K562 (cell line): ENCODE measurements at regions not wholly inside any gene's neighbourhood (a gene's known extent, or its start where the extent isn't known, plus 50 kb on each side); places are given as distances from the start of the nearest gene placed in this dataset.
A peak's percentile ranks its signal among the peaks of the same experiment; 100 is the strongest.

Experiments
- DDX20 ChIP-seq: fragments of 450-650 bp; IDR thresholded peaks from 2 replicates; pipeline ENCODE4 v1.6.1; 2016; ENCODE audit warnings: missing genetic modification characterization, low read depth, mild to moderate bottlenecking, missing compliant biosample characterization, moderate library complexity
- GATAD2B ChIP-seq: fragments of 450-650 bp; IDR thresholded peaks from 2 replicates; pipeline ENCODE4 v1.6.1; 2017; ENCODE audit warnings: mild to moderate bottlenecking, borderline replicate concordance
- KLF1 ChIP-seq: fragments of 450-650 bp; IDR thresholded peaks from 2 replicates; pipeline ENCODE4 v1.6.1; 2016; ENCODE audit warnings: missing genetic modification characterization, missing compliant biosample characterization
- PHF8 ChIP-seq: fragments of 200-600 bp; sonication (generic); IDR thresholded peaks from 2 replicates; pipeline ENCODE4 v1.6.1; 2012; ENCODE audit warnings: mixed run types, mild to moderate bottlenecking, inconsistent platforms, low read length, moderate library complexity, borderline replicate concordance
- SUPT5H ChIP-seq: fragments of 450-650 bp; IDR thresholded peaks from 2 replicates; pipeline ENCODE4 v1.6.1; 2016
- TEAD4 ChIP-seq, 2 experiments: sonication (generic) in 1 of 2; formaldehyde crosslinking in 1 of 2; IDR thresholded peaks; 2 replicates each; pipeline versions ENCODE4 v1.6.1 to v1.8.0; 2012 to 2022; ENCODE audit warnings: borderline replicate concordance in 1 of 2, inconsistent platforms in 1 of 2, low read length in 1 of 2, mild to moderate bottlenecking in 1 of 2, missing genetic modification reagents in 1 of 2
- TOE1 ChIP-seq, 2 experiments: fragments of 450-650 bp in 1 of 2; sonication (generic) in 1 of 2; formaldehyde crosslinking in 1 of 2; IDR thresholded peaks; 2 replicates each; pipeline versions ENCODE4 v1.7.1 to v1.8.0; 2016 to 2022; ENCODE audit warnings: borderline replicate concordance in 2 of 2, mild to moderate bottlenecking in 2 of 2, antibody characterized with exemption in 1 of 2, inconsistent platforms in 1 of 2, low read depth in 1 of 2, missing genetic modification reagents in 1 of 2, moderate library complexity in 1 of 2
- ZNF217 ChIP-seq: sonication (generic); formaldehyde crosslinking; IDR thresholded peaks from 2 replicates; pipeline ENCODE4 v1.8.0; 2022; ENCODE audit warnings: mild to moderate bottlenecking, missing genetic modification reagents
- ZNF780A ChIP-seq: fragments of 250-450 bp; sonication (Bioruptor Pico); IDR thresholded peaks from 2 replicates; pipeline ENCODE4 v1.5.0; 2021; ENCODE audit warnings: mild to moderate bottlenecking
- TF ChIP-seq, protein P1 (sequence below): fragments of 450-650 bp; conservative IDR thresholded peaks from 2 replicates; pipeline ENCODE4 v1.6.1; 2016; ENCODE audit warnings: missing genetic modification characterization, low read depth, mild to moderate bottlenecking, control low read depth, missing compliant biosample characterization
- TF ChIP-seq, protein P2 (sequence below), 3 experiments: IDR thresholded peaks in 2 of 3; conservative IDR thresholded peaks in 1 of 3; 2 replicates each; pipeline ENCODE4 v1.5.1; 2011 to 2012; ENCODE audit warnings: low read length in 3 of 3, mild to moderate bottlenecking in 3 of 3, control low read depth in 2 of 3, improper control_type of control experiment in 1 of 3, inconsistent platforms in 1 of 3, low read depth in 1 of 3, mixed read lengths in 1 of 3, moderate library complexity in 1 of 3; ENCODE audit not compliant: insufficient read depth in 2 of 3
- TF ChIP-seq, protein P3 (sequence below): fragments of 450-650 bp; formaldehyde crosslinking; IDR thresholded peaks from 2 replicates; pipeline ENCODE4 v1.4.0; 2020; ENCODE audit warnings: mild to moderate bottlenecking
- TF ChIP-seq, protein P4 (sequence below): sonication (generic); formaldehyde crosslinking; IDR thresholded peaks from 2 replicates; pipeline ENCODE4 v1.8.0; 2022; ENCODE audit warnings: missing genetic modification reagents, mild to moderate bottlenecking, borderline replicate concordance
- TF ChIP-seq, protein P5 (sequence below), 2 experiments: fragments of 250-450 bp in 1 of 2; fragments of 450-650 bp in 1 of 2; sonication (Bioruptor Pico) in 1 of 2; IDR thresholded peaks; 2 replicates each; pipeline versions ENCODE4 v1.6.1 to v1.8.0; 2016 to 2021; ENCODE audit warnings: mild to moderate bottlenecking in 2 of 2, moderate library complexity in 2 of 2, missing compliant biosample characterization in 1 of 2, missing genetic modification characterization in 1 of 2
- TF ChIP-seq, protein P6 (sequence below): fragments of 250-450 bp; sonication (Bioruptor Pico); IDR thresholded peaks from 2 replicates; pipeline ENCODE4 v1.9.0; 2021; ENCODE audit warnings: mild to moderate bottlenecking, inconsistent platforms

DNA sequence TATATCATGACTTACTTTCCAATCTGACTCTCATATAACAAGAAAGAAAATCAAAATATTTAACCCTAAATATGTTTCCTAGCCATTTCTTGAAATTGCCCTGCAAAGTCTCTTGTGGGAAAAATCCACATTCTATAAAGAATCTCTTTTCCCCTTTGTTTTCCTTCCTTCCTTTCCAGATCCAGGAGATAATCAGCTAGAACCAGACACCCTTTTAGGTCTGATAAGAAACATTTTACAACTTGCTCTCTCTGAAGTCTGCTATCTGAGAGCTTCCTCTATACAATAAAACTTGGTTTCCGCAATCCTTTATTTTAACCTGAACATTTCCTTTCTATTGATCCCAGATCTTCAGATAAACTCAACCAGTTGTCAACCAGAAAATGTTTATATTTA is 100.5 kb upstream of the RNU6-1 start (continued):
- TF ChIP-seq, protein P1, sequence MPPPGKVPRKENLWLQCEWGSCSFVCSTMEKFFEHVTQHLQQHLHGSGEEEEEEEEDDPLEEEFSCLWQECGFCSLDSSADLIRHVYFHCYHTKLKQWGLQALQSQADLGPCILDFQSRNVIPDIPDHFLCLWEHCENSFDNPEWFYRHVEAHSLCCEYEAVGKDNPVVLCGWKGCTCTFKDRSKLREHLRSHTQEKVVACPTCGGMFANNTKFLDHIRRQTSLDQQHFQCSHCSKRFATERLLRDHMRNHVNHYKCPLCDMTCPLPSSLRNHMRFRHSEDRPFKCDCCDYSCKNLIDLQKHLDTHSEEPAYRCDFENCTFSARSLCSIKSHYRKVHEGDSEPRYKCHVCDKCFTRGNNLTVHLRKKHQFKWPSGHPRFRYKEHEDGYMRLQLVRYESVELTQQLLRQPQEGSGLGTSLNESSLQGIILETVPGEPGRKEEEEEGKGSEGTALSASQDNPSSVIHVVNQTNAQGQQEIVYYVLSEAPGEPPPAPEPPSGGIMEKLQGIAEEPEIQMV (tag) = no peak
- 0 out of 2 replicates have a peak, but pooled peaks have one; percentile 14 for TF ChIP-seq GATAD2B
- TF ChIP-seq TOE1 (IDR thresholded peaks at IDR 0.05; ENCODE audit: borderline replicate concordance) = no peak
- TF ChIP-seq TOE1 (CRISPR knock-in tag; IDR thresholded peaks at IDR 0.05; ENCODE audit: borderline replicate concordance, low read depth) = no peak
- no peak for TF ChIP-seq SUPT5H
- TF ChIP-seq KLF1 = no peak
- TF ChIP-seq, protein P2, sequence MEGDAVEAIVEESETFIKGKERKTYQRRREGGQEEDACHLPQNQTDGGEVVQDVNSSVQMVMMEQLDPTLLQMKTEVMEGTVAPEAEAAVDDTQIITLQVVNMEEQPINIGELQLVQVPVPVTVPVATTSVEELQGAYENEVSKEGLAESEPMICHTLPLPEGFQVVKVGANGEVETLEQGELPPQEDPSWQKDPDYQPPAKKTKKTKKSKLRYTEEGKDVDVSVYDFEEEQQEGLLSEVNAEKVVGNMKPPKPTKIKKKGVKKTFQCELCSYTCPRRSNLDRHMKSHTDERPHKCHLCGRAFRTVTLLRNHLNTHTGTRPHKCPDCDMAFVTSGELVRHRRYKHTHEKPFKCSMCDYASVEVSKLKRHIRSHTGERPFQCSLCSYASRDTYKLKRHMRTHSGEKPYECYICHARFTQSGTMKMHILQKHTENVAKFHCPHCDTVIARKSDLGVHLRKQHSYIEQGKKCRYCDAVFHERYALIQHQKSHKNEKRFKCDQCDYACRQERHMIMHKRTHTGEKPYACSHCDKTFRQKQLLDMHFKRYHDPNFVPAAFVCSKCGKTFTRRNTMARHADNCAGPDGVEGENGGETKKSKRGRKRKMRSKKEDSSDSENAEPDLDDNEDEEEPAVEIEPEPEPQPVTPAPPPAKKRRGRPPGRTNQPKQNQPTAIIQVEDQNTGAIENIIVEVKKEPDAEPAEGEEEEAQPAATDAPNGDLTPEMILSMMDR (IDR thresholded peaks at IDR 0.05 in 2 of 3, conservative IDR thresholded peaks at IDR 0.05 in 1 of 3; ENCODE audit: insufficient read depth in 2 of 3, low read depth in 1 of 3, low read length in 3 of 3) = no peak
- TF ChIP-seq, protein P3, sequence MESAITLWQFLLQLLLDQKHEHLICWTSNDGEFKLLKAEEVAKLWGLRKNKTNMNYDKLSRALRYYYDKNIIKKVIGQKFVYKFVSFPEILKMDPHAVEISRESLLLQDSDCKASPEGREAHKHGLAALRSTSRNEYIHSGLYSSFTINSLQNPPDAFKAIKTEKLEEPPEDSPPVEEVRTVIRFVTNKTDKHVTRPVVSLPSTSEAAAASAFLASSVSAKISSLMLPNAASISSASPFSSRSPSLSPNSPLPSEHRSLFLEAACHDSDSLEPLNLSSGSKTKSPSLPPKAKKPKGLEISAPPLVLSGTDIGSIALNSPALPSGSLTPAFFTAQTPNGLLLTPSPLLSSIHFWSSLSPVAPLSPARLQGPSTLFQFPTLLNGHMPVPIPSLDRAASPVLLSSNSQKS (CRISPR knock-in tag) = no peak
- TF ChIP-seq, protein P4, sequence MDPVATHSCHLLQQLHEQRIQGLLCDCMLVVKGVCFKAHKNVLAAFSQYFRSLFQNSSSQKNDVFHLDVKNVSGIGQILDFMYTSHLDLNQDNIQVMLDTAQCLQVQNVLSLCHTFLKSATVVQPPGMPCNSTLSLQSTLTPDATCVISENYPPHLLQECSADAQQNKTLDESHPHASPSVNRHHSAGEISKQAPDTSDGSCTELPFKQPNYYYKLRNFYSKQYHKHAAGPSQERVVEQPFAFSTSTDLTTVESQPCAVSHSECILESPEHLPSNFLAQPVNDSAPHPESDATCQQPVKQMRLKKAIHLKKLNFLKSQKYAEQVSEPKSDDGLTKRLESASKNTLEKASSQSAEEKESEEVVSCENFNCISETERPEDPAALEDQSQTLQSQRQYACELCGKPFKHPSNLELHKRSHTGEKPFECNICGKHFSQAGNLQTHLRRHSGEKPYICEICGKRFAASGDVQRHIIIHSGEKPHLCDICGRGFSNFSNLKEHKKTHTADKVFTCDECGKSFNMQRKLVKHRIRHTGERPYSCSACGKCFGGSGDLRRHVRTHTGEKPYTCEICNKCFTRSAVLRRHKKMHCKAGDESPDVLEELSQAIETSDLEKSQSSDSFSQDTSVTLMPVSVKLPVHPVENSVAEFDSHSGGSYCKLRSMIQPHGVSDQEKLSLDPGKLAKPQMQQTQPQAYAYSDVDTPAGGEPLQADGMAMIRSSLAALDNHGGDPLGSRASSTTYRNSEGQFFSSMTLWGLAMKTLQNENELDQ (CRISPR knock-in tag) = no peak
- TF ChIP-seq ZNF780A (CRISPR knock-in tag) = no peak
- peak; percentile 57; the same call in 1 of the 2 replicates for TF ChIP-seq TEAD4 (IDR thresholded peaks at IDR 0.05; ENCODE audit: low read length)
- no peak for TF ChIP-seq TEAD4 (CRISPR knock-in tag; IDR thresholded peaks at IDR 0.05; ENCODE audit: borderline replicate concordance)
- TF ChIP-seq, protein P5, sequence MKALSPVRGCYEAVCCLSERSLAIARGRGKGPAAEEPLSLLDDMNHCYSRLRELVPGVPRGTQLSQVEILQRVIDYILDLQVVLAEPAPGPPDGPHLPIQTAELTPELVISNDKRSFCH (CRISPR knock-in tag; IDR thresholded peaks at IDR 0.05) = no peak
- TF ChIP-seq, protein P5 (tag; IDR thresholded peaks at IDR 0.05) = no peak
- 0 out of 2 replicates have a peak, but pooled peaks have one; percentile 29 for TF ChIP-seq DDX20 (tag)
- TF ChIP-seq, protein P6, sequence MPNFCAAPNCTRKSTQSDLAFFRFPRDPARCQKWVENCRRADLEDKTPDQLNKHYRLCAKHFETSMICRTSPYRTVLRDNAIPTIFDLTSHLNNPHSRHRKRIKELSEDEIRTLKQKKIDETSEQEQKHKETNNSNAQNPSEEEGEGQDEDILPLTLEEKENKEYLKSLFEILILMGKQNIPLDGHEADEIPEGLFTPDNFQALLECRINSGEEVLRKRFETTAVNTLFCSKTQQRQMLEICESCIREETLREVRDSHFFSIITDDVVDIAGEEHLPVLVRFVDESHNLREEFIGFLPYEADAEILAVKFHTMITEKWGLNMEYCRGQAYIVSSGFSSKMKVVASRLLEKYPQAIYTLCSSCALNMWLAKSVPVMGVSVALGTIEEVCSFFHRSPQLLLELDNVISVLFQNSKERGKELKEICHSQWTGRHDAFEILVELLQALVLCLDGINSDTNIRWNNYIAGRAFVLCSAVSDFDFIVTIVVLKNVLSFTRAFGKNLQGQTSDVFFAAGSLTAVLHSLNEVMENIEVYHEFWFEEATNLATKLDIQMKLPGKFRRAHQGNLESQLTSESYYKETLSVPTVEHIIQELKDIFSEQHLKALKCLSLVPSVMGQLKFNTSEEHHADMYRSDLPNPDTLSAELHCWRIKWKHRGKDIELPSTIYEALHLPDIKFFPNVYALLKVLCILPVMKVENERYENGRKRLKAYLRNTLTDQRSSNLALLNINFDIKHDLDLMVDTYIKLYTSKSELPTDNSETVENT (CRISPR knock-in tag) = no peak
- no peak for TF ChIP-seq PHF8
- no peak for TF ChIP-seq ZNF217 (CRISPR knock-in tag)
